HG03432 (cell line): ENCODE measurements at regions not wholly inside any gene's neighbourhood (a gene's known extent, or its start where the extent isn't known, plus 50 kb on each side); places are given as distances from the start of the nearest gene placed in this dataset.
"Not testable (repeated sequence)": the region's sequence is repeated elsewhere in the genome, so short reads cannot be mapped to it uniquely, and the experiment has no call there.

ENCODE experiments used
- ATAC-seq: cut with Tn5 transposase; IDR thresholded peaks from one replicate; pipeline ENCODE4 v1.9.1; 2021; ENCODE audit warnings: mild to moderate bottlenecking, moderate library complexity; ENCODE audit not compliant: unreplicated experiment

- ATAC-seq, result no peak
Measured at GRCh38 chr10:109126541-109126940, 796.8 kb downstream of the XPNPEP1 start.

GRCh38 chr10:109126016-109126415 is 797.3 kb downstream of the XPNPEP1 start:
- ATAC-seq, result no peak

- ATAC-seq, result no peak
Measured at GRCh38 chr10:109115179-109115578, 808.1 kb downstream of the XPNPEP1 start.

- no peak for ATAC-seq
Measured at GRCh38 chr10:109114579-109114978, 808.7 kb downstream of the XPNPEP1 start.

GRCh38 chr10:109106604-109107003 is 816.7 kb downstream of the XPNPEP1 start:
- ATAC-seq, result no peak

DNA sequence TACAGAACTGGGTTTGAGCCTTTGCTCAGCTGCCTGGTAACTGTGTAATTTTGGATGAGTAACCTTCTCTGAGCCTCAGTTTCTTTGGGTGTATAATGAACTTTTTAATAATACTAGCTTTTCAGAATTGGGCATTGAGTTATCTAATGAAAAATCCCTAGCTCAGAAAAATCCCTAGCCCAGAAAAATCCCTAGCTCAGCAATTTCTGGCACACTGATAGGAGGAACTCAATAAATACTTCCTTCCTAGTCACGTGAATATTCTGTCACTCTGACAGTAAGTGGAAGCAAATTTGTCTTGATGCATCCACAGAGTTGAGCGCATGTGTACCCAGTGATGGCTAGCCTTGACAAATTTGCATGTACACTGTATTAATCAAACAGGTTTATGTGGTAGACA is 817.6 kb downstream of the XPNPEP1 start:
- ATAC-seq, result no peak

DNA sequence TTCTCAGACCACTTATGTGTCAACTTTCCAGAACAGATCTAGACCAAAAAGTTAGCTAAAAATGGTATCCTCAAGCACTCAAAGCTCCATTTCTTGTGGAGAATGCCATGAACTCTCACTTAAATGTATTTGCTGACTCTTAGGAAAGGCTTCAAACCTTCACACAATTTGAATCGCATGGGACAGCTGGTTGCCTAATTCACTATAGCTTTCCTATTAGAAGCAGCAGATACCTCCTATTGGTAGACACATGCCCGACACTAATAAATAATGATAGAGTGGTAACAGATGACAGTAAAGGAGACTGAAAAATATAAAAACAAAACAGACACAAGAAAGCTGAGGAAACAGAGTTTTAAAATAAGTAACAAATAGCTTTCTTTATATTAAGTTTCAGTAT is 818.5 kb downstream of the XPNPEP1 start:
- no peak for ATAC-seq

- no peak for ATAC-seq
Measured at GRCh38 chr10:109103278-109103677, 820.0 kb downstream of the XPNPEP1 start.

DNA sequence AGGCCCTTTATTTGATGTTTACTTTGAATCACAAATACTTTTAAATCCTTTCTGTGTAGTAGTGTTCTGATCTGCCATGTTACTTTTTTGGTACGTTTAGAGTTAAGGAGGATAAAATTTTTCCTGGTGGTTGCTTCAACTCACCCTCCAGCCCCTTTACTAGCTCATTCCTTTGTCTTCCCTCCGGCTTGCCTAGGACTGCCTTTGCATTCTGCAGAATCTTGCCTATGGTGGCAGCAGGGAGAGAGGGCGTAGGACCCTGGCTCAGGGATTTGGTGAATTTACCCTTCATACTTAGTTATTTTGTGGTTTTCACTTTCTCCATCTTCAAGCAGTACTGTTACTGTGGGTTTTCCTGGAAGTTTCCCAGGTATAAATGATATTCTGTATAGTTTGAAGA is 833.5 kb downstream of the XPNPEP1 start:
- ATAC-seq, result no peak

DNA sequence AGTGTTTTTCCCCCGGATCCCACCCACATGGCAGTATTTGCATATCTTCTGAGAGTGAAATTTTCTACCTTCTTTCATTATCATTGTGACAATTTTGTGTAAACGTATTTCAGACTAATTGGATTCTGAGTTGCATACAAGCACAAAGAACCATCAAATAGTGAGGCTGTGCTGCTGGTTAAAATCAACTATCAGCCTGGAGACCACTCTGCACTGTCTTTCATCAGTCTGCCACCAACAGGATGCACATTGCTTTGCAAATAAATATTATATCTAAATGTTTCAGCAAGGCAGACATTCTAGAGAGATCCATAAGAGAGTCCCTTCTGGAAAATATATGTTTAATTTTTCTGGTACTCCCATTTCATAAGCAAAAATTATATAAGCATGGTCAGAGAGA is 851.8 kb downstream of the XPNPEP1 start:
- no peak for ATAC-seq

DNA sequence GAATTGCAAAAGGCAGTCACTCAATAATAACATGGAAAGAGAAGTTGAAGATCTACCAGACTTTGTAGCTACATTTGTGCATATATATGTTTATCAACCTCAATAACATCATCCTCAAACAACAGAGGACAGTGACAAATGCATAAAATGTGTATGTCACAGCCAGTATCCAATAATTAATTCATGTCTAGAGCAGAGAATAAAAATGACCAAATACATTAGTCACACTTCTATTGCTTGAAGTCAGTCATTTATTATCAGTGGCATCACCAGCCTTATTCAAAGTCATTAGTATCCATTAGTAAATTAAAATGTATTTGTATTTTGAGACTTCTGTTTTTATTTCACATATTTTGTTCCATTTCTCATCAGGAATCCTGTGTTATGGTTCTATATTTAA is 852.8 kb downstream of the XPNPEP1 start:
- ATAC-seq, result no peak

DNA sequence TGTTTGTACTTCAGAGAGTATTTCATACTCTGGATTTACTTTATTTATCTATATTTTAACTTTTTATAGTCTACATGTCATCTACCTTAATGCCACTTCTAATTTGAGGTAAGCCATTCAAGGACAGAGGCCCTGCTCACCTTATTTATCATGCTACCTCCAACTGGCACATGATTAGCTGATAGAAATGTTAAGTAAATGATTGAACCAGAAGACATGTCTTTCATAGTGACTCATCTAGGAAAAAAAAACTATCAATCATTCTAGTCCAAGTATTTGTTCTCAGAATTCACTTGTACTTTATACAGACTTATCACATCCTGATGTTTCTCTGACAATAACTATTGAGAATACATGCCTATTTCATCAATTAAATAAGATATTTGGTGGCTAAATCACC is 856.3 kb downstream of the XPNPEP1 start:
- no peak for ATAC-seq

DNA sequence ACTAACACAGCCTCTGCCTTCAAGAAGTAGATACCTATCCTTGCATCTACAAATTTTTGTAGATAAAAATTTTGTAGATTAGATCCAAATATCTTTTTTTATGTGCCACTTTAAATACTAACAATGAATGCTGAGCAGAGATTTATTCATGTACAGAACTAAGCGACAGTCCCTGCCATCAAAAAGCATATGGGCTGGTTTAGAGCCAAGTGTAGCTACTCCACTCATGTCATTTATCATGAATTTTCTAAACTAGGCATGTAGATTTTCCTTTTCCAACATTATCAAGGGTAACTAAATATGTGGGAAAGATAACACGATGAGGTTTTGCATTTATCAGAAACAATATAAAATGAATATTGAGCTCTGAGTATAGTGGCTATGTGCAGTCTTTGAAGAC is 857.5 kb downstream of the XPNPEP1 start:
- ATAC-seq, result no peak

DNA sequence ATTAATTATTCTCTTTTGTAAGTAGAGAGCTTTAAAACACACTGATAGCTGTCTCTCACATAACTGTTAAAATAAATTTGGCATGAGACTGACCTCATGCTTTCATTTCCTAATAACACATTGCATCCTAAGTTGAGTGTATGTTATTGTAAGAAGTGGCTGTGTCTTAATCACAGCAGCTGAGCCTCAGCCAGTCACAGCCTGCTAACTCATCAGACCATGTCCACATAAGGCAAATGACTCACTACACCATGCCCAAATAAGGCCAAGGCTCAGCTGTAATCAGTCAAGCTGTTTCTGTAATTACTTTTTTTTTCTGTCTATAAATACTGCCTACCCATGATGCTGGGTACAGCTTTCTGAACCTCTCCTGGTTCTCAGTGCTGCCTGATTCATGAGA is 860.9 kb downstream of the XPNPEP1 start:
- peak; percentile 78 for ATAC-seq

DNA sequence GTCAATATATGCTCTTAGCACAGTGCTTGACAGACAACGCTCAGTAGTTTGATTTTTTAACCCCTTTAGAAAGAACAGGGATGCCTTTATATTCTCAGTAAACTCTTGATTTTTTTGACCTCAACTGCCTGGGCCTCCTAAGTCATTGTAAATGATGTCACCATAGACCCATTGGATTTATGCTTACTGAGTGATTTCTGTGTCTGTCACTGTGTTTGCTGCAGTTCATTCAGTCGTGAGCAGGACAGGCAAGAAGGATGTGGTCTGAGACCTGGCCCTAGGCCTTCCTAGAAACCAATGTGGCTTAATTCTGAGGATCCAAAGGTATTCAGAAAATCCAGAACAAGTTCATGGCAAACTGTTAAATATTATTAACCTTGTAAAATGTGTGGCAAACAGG is 868.1 kb downstream of the XPNPEP1 start:
- no peak for ATAC-seq

DNA sequence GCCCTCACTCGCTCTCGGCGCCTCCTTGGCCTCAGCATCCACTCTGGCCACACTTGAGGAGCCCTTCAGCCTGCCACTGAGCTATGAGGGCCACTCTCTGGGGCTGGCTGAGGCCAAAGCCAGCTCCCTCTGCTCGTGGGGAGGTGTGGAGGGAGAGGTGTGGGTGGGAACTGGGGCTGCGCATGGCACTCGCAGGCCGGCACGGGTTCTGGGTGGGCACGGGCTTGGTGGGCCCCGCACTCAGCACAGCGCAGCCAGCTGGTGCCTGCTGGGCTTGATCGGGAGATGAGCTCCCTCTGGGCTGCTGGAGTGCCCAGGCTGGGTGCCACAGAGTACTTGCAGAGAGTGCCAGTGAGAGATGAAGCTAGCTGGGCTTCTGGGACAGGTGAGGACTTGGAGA is 875.5 kb downstream of the XPNPEP1 start:
- no peak for ATAC-seq

- not testable (repeated sequence) for ATAC-seq
Measured at GRCh38 chr10:109046427-109046826, 876.9 kb downstream of the XPNPEP1 start.

DNA sequence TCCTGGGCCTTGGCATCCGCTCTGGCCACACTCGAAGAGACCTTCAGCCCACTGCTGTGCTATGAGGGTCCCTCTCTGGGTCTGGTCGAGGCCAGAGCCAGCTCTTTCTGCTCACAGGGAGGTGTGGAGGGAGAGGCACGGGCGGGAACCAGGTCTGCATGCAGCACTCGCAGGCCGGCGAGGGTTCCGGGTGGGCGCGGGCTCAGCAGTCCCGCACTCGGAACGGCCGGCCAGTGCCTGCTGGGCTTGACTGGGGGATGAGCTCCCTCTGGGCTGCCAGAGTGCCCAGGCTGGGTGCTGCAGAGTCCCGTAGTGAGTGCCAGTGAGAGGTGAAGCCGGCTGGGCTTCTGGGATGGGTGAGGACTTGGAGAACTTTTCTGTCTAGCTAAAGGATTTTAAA is 882.7 kb downstream of the XPNPEP1 start:
- no peak for ATAC-seq

DNA sequence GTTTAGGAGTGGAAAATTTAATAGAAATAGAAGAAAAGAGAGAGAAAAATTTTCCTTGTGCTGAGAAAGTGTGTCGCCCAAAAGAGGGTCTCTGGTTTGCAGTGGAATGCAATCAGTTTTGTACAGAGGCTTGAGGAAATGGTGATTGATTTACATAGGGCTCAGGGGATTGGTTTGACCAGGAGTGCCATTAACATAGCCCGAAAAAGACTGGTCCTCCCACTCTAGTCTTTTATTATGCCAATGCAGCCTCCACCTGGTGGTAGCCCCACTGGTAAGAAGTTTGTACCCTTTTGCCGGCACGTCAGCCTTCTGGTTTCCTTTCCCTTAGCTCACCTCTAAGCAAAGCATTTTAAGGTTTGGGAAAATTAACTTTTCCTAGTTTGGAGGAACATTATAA is 885.3 kb downstream of the XPNPEP1 start:
- no peak for ATAC-seq

GRCh38 chr10:109030581-109031210 is 892.6 kb downstream of the XPNPEP1 start:
- no peak for ATAC-seq

DNA sequence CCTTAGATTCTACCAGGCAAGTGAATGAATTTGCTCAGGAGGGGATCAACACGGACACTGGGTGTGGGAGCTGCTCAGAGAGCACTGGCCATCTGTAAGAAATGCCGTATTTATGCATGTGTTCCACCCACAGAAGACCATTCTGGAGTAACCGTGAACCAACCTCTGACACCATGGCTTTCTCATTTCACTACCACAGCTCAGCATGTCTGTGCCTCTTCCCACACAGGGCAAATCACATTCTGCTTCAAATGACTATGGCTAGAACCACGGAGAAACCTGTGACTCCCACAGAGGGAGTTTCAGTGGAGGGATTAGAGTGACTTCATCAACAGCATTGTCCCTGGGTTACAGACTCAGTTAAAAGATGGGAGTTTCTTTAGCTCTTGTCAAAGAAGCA is 893.4 kb downstream of the XPNPEP1 start:
- no peak for ATAC-seq

- no peak for ATAC-seq
Measured at GRCh38 chr10:109027534-109028185, 895.7 kb downstream of the XPNPEP1 start.

GRCh38 chr10:109025172-109025571 is 898.1 kb downstream of the XPNPEP1 start:
- no peak for ATAC-seq
